CD4-positive, alpha-beta T cell (primary cell): ENCODE measurements at regions not wholly inside any gene's neighbourhood (a gene's known extent, or its start where the extent isn't known, plus 50 kb on each side); places are given as distances from the start of the nearest gene placed in this dataset.

Experiments
- ATAC-seq: fragments of 200-7000 bp; cut with Tn5 transposase; one replicate; pipeline ENCODE4 v1.10.0; 2022; ENCODE audit warnings: mild to moderate bottlenecking; ENCODE audit not compliant: poor library complexity
- CTCF ChIA-PET: fragments of 350-600 bp; sonication (Branson Sonifier 250); formaldehyde crosslinking; loops from one replicate; lab custom pipeline; 2021; ENCODE audit warnings: antibody characterized with exemption, inconsistent platforms; lab: Charles Lee
- POLR2A ChIA-PET: fragments of 350-600 bp; sonication (Branson Sonifier 250); formaldehyde crosslinking; loops from one replicate; lab custom pipeline; 2021; ENCODE audit warnings: antibody characterized with exemption, inconsistent platforms; lab: Charles Lee
- DNase-seq, 14 experiments: peaks; one replicate each; pipeline ENCODE4 v3.0.0-alpha.2; 2013 to 2020; ENCODE audit warnings: mixed read lengths in 2 of 14
- H3K27ac ChIP-seq, 2 donors: one replicate each; pipeline versions ENCODE4 v1.5.1 to v1.7.0; 2013; ENCODE audit warnings: low read length in 2 of 2, low read depth in 1 of 2, mild to moderate bottlenecking in 1 of 2
- H3K27me3 ChIP-seq, 2 experiments: 1 replicate in 1 of 2; 2 replicates in 1 of 2; pipeline versions ENCODE4 v1.6.1 to v1.7.0; 2013; ENCODE audit warnings: low read length in 2 of 2, control low read depth in 1 of 2, mild to moderate bottlenecking in 1 of 2, moderate library complexity in 1 of 2; ENCODE audit not compliant: insufficient read depth in 2 of 2, control insufficient read depth in 1 of 2
- H3K36me3 ChIP-seq: one replicate; pipeline ENCODE4 v1.6.1; 2013; ENCODE audit warnings: low read length, control low read depth; ENCODE audit not compliant: insufficient read depth
- H3K4me1 ChIP-seq: one replicate; pipeline ENCODE4 v1.6.1; 2013; ENCODE audit warnings: low read length, control low read depth; ENCODE audit not compliant: insufficient read depth
- H3K4me3 ChIP-seq: one replicate; pipeline ENCODE4 v1.5.1; 2013; ENCODE audit warnings: mild to moderate bottlenecking, low read length, moderate library complexity
- H3K9me3 ChIP-seq, 2 experiments: 1 replicate in 1 of 2; 2 replicates in 1 of 2; pipeline versions ENCODE4 v1.6.1 to v1.7.0; 2013; ENCODE audit warnings: low read length in 2 of 2, mild to moderate bottlenecking in 2 of 2, control low read depth in 1 of 2, moderate library complexity in 1 of 2; ENCODE audit not compliant: control insufficient read depth in 1 of 2, insufficient read depth in 1 of 2
- H3K27ac Mint-ChIP-seq: one replicate; pipeline ENCODE4 v1.8.0; 2020; ENCODE audit warnings: mixed read lengths
- H3K27me3 Mint-ChIP-seq: one replicate; pipeline ENCODE4 v1.8.0; 2021; ENCODE audit warnings: mixed read lengths
- H3K36me3 Mint-ChIP-seq: one replicate; pipeline ENCODE4 v1.8.0; 2021; ENCODE audit warnings: low read depth, mixed read lengths
- H3K4me1 Mint-ChIP-seq: one replicate; pipeline ENCODE4 v1.8.0; 2021; ENCODE audit warnings: low read depth, mixed read lengths
- H3K4me3 Mint-ChIP-seq: one replicate; pipeline ENCODE4 v1.8.0; 2020; ENCODE audit warnings: mild to moderate bottlenecking, mixed read lengths
- H3K9me3 Mint-ChIP-seq: one replicate; pipeline ENCODE4 v1.8.0; 2020; ENCODE audit warnings: mixed read lengths
- intact Hi-C, 2 experiments: fragments of 100-400 bp; cut with DNase I in 1 of 2; cut with micrococcal nuclease in 1 of 2; formaldehyde crosslinking; loops; one replicate each; pipeline versions ENCODE4 v1.15.1 to v1.9.0; 2023 to 2025; cut with DNase I, micrococcal nuclease
- TF ChIP-seq, protein P1 (sequence below): fragments of 200-600 bp; IDR thresholded peaks from one replicate; pipeline ENCODE4 v1.8.0; 2022; ENCODE audit warnings: antibody characterized with exemption, mild to moderate bottlenecking

- Mint-ChIP-seq H3K27me3 (no peaks in the 10 kb centered on the region), H3K9me3 (no peaks in the 10 kb centered on the region), H3K27ac (no peak overlapping the region), H3K4me3 (no peak overlapping the region), H3K4me1 (peaks cover 5% of the 10 kb centered on the region), H3K36me3 (no peaks in the 10 kb centered on the region)
- ChIA-PET POLR2A (interaction anchor here (0.7 to 5.7 kb wide), 4 partner anchors 15 to 28 kb away, joined by 3 to 60 read pairs (median 26); no protein-coding TSS in a partner anchor), CTCF (interaction anchor here (9.1 kb wide), 1 partner anchor 28 kb away, joined by 77 read pairs; no protein-coding TSS in a partner anchor)
- intact Hi-C loops, result loop anchor here (5.0 to 10.0 kb wide), 2 partner anchors 335 to 1007 kb away; partner anchors contain the start of genes ARFIP1 (in 1 of the 2) and TIGD4 (in 1 of the 2)
- Histone ChIP-seq H3K9me3 (no peaks in the 10 kb centered on the region), H3K27me3 (no peaks in the 10 kb centered on the region), H3K4me1 (peaks cover 55% of the 10 kb centered on the region), H3K36me3 (no peaks in the 10 kb centered on the region), H3K27ac (no peak overlapping the region), H3K4me3 (no peak overlapping the region)
- TF ChIP-seq, protein P1, sequence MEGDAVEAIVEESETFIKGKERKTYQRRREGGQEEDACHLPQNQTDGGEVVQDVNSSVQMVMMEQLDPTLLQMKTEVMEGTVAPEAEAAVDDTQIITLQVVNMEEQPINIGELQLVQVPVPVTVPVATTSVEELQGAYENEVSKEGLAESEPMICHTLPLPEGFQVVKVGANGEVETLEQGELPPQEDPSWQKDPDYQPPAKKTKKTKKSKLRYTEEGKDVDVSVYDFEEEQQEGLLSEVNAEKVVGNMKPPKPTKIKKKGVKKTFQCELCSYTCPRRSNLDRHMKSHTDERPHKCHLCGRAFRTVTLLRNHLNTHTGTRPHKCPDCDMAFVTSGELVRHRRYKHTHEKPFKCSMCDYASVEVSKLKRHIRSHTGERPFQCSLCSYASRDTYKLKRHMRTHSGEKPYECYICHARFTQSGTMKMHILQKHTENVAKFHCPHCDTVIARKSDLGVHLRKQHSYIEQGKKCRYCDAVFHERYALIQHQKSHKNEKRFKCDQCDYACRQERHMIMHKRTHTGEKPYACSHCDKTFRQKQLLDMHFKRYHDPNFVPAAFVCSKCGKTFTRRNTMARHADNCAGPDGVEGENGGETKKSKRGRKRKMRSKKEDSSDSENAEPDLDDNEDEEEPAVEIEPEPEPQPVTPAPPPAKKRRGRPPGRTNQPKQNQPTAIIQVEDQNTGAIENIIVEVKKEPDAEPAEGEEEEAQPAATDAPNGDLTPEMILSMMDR, result no peak
- DNase-seq (peak in 13 of 14 experiments; percentile 7 to 78 (median 47)), ATAC-seq (peak; percentile 6)
These were observed 92.2 kb upstream of the TRIM2 start for GRCh38 chr4:153112041-153112441.

DNA sequence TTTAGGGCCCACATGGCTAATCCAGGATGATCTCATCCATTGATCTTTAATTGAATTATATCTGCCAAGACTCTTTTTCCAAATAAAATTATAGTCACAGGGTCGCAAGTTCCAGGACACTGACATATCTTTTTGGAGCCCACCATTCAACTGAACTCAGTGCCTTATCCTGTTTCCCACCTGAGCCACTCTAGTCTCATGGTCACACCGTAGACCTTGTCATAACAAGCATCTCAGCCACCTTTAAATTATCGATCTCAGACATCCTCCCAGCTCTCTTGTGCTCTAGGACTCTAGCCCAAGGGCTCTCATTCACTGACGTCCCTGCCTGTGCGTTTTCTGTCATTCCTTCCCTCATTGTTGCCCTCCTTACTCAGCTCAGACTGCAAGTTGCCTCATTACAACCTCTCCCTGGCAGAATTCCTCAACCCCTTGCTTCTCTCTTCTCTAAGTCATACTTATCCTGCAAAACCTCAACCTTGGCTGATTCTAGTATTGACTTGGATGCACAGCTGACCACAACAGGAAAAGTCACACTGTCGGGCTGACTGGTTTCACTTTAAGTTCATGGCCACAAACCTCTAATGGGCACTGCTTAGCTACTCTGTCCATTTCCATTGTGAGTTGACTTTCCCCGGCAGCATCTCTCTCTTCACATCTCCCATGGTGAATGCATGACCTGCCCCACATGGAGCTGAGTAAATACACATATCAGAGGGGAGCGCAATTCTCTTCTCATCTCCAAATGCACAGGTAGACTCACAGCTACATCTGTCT is 91.0 kb upstream of the TRIM2 start:
- ChIA-PET POLR2A (interaction anchor here (2.9 to 5.7 kb wide), 3 partner anchors 13 to 40 kb away, joined by 11 to 60 read pairs (median 50); no protein-coding TSS in a partner anchor), CTCF (interaction anchor here (1.0 to 9.1 kb wide), 3 partner anchors 15 to 30 kb away, joined by 4 to 77 read pairs (median 20); no protein-coding TSS in a partner anchor)
- peak in 3 of 14 experiments; percentile 30 to 32 (median 32) for DNase-seq
- no peaks in the 10 kb centered on the region for H3K36me3 ChIP-seq
- no peak overlapping the region for H3K27ac ChIP-seq
- H3K9me3 ChIP-seq, result no peaks in the 10 kb centered on the region
- TF ChIP-seq, protein P1, result no peak
- intact Hi-C loops, result loop anchor here (5.0 to 10.0 kb wide), 2 partner anchors 336 to 1008 kb away; partner anchors contain the start of genes ARFIP1 (in 1 of the 2) and TIGD4 (in 1 of the 2)
- no peak for ATAC-seq
- H3K4me3 ChIP-seq, result no peak overlapping the region
- Mint-ChIP-seq H3K4me3 (no peak overlapping the region), H3K4me1 (peaks cover 7% of the 10 kb centered on the region), H3K27me3 (no peaks in the 10 kb centered on the region), H3K36me3 (no peaks in the 10 kb centered on the region), H3K27ac (no peak overlapping the region), H3K9me3 (no peaks in the 10 kb centered on the region)
- peaks cover 64% of the 10 kb centered on the region for H3K4me1 ChIP-seq
- H3K27me3 ChIP-seq, result no peaks in the 10 kb centered on the region

DNA sequence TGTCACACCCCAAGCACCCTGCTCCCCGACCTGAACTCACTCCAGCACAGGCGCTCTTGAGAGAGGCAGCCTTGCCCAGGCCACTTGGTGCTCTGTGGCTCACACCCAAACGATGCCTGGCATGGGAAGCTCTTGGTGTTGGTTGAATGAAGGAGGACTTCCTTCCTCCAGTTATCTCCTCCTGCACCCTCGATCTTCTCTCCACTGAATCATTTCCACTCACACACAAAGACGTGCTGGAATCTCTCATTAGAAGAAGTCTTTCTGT is 90.5 kb upstream of the TRIM2 start:
- TF ChIP-seq, protein P1, result no peak
- no peaks in the 10 kb centered on the region for H3K9me3 ChIP-seq
- Mint-ChIP-seq H3K9me3 (no peaks in the 10 kb centered on the region), H3K27ac (no peak overlapping the region), H3K4me3 (no peak overlapping the region), H3K36me3 (no peaks in the 10 kb centered on the region), H3K4me1 (peaks cover 12% of the 10 kb centered on the region), H3K27me3 (no peaks in the 10 kb centered on the region)
- intact Hi-C loops, result loop anchor here (1.0 to 10.0 kb wide), 4 partner anchors 15 to 1009 kb away; partner anchors contain the start of genes ARFIP1 (in 1 of the 2), FBXW7 (in 1 of the 2) and TIGD4 (in 1 of the 2)
- DNase-seq (peak in 5 of 14 experiments; percentile 2 to 28 (median 15)), ATAC-seq (no peak)
- no peaks in the 10 kb centered on the region for H3K36me3 ChIP-seq
- no peak overlapping the region for H3K4me3 ChIP-seq
- CTCF ChIA-PET, result interaction anchor here (4.6 to 9.1 kb wide), 2 partner anchors 14 to 30 kb away, joined by 20 to 77 read pairs; no protein-coding TSS in a partner anchor
- peak overlapping the region in 1 of 2 donors; percentile 6 for H3K27ac ChIP-seq
- H3K27me3 ChIP-seq, result no peaks in the 10 kb centered on the region
- POLR2A ChIA-PET, result interaction anchor here (1.1 to 5.7 kb wide), 6 partner anchors 8 to 40 kb away, joined by 4 to 60 read pairs (median 8); no protein-coding TSS in a partner anchor
- H3K4me1 ChIP-seq, result peaks cover 66% of the 10 kb centered on the region
